Adrenal gland (tissue), 5 donors: ENCODE measurements at regions not wholly inside any gene's neighbourhood (a gene's known extent, or its start where the extent isn't known, plus 50 kb on each side); places are given as distances from the start of the nearest gene placed in this dataset.

ENCODE experiments used
- POLR2A ChIP-seq, 2 donors: fragments of 450-650 bp; IDR thresholded peaks; one replicate each; pipeline ENCODE4 v1.6.1; 2017; ENCODE audit warnings: antibody characterized with exemption in 2 of 2, mild to moderate bottlenecking in 2 of 2, moderate library complexity in 1 of 2
- TF ChIP-seq, protein P1 (sequence below), 6 experiments: fragments of 450-650 bp in 4 of 6; fragments of 200-600 bp in 2 of 6; sonication (generic) in 1 of 6; IDR thresholded peaks; 1 replicate in 5 of 6; 2 replicates in 1 of 6; pipeline versions ENCODE4 v1.5.1 to v1.8.0; 2016 to 2021; ENCODE audit warnings: antibody characterized with exemption in 6 of 6, mild to moderate bottlenecking in 2 of 6, moderate library complexity in 1 of 6
- donor health status: DM: no; HTN: no; CAD: no.

DNA sequence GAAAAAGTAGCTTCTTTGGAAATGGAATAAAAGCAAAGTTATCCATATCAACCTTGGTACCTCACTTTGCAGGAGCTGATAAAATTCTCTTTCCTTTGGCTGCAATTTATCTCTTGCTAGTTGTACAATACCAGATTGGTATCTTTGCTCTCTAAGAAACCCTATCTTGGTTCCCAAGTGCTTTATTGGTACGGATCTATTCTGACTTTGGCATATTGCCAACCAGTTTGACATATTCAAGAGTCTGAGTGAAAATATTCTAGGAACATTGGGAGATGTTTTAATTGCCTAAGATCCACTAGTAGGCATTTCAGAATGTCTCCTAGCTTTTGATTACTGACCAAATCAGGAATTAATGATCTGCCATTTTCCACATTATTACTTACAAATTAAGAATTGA lies 167.2 kb upstream of the ATP2B1 start:
- TF ChIP-seq POLR2A (IDR thresholded peaks at IDR 0.05) = no peak
- TF ChIP-seq, protein P1, sequence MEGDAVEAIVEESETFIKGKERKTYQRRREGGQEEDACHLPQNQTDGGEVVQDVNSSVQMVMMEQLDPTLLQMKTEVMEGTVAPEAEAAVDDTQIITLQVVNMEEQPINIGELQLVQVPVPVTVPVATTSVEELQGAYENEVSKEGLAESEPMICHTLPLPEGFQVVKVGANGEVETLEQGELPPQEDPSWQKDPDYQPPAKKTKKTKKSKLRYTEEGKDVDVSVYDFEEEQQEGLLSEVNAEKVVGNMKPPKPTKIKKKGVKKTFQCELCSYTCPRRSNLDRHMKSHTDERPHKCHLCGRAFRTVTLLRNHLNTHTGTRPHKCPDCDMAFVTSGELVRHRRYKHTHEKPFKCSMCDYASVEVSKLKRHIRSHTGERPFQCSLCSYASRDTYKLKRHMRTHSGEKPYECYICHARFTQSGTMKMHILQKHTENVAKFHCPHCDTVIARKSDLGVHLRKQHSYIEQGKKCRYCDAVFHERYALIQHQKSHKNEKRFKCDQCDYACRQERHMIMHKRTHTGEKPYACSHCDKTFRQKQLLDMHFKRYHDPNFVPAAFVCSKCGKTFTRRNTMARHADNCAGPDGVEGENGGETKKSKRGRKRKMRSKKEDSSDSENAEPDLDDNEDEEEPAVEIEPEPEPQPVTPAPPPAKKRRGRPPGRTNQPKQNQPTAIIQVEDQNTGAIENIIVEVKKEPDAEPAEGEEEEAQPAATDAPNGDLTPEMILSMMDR (IDR thresholded peaks at IDR 0.05) = no peak
